CD14-positive monocyte (primary cell): ENCODE measurements at regions not wholly inside any gene's neighbourhood (a gene's known extent, or its start where the extent isn't known, plus 50 kb on each side); places are given as distances from the start of the nearest gene placed in this dataset.

Experiments
- DNase-seq, 3 donors: peaks; one replicate each; pipeline ENCODE4 v3.0.0-alpha.2; 2011 to 2022
- H2AFZ ChIP-seq: 2 replicates; pipeline ENCODE4 v1.6.0; 2012; ENCODE audit warnings: mild to moderate bottlenecking, low read depth, low read length, inconsistent platforms; ENCODE audit not compliant: insufficient read depth, poor library complexity, severe bottlenecking
- H3K27ac ChIP-seq, 2 donors: 1 replicate in 1 of 2; 2 replicates in 1 of 2; pipeline ENCODE4 v1.5.1; 2012 to 2013; ENCODE audit warnings: low read length in 2 of 2, control low read depth in 1 of 2, inconsistent platforms in 1 of 2, low read depth in 1 of 2, mild to moderate bottlenecking in 1 of 2
- H3K27me3 ChIP-seq, 2 donors: one replicate each; pipeline versions ENCODE4 v1.6.0 to v1.6.1; 2011 to 2013; ENCODE audit warnings: low read length in 2 of 2; ENCODE audit not compliant: control insufficient read depth in 2 of 2, insufficient read depth in 2 of 2
- H3K36me3 ChIP-seq, 2 donors: replicated peaks in 1 of 2; 1 replicate in 1 of 2; 2 replicates in 1 of 2; pipeline versions ENCODE4 v1.5.1 to v1.6.1; 2012 to 2013; ENCODE audit warnings: low read length in 2 of 2, control low read depth in 1 of 2, inconsistent platforms in 1 of 2, mild to moderate bottlenecking in 1 of 2; ENCODE audit not compliant: insufficient read depth in 2 of 2, control insufficient read depth in 1 of 2
- H3K4me1 ChIP-seq, 2 donors: 1 replicate in 1 of 2; 2 replicates in 1 of 2; pipeline versions ENCODE4 v1.5.1 to v1.6.1; 2012 to 2013; ENCODE audit warnings: low read length in 2 of 2, control low read depth in 1 of 2, inconsistent platforms in 1 of 2, mild to moderate bottlenecking in 1 of 2, moderate library complexity in 1 of 2; ENCODE audit not compliant: insufficient read depth in 2 of 2, control insufficient read depth in 1 of 2
- H3K4me2 ChIP-seq: replicated peaks from 2 replicates; pipeline ENCODE3; 2012; ENCODE audit warnings: low read length, moderate library complexity, mild to moderate bottlenecking; ENCODE audit not compliant: poor library complexity, severe bottlenecking; ENCODE audit errors: extremely low read depth
- H3K4me3 ChIP-seq, 3 experiments: fragments of 200-600 bp in 1 of 3; sonication (generic) in 1 of 3; replicated peaks in 1 of 3; 1 replicate in 2 of 3; 2 replicates in 1 of 3; pipeline ENCODE4 v1.5.1; 2011 to 2013; ENCODE audit warnings: low read length in 3 of 3, mild to moderate bottlenecking in 3 of 3, control low read depth in 2 of 3, low read depth in 2 of 3, inconsistent platforms in 1 of 3, moderate library complexity in 1 of 3
- H3K79me2 ChIP-seq: 2 replicates; pipeline ENCODE4 v1.6.0; 2012; ENCODE audit warnings: mild to moderate bottlenecking, control low read depth, inconsistent platforms, low read length, moderate library complexity; ENCODE audit not compliant: insufficient read depth
- H3K9ac ChIP-seq: 2 replicates; pipeline ENCODE4 v1.6.0; 2017; ENCODE audit warnings: low read length, mild to moderate bottlenecking; ENCODE audit not compliant: insufficient read depth, poor library complexity, severe bottlenecking
- H3K9me3 ChIP-seq, 2 donors: replicated peaks in 1 of 2; 1 replicate in 1 of 2; 2 replicates in 1 of 2; pipeline versions ENCODE4 v1.5.1 to v1.6.1; 2012 to 2013; ENCODE audit warnings: low read length in 2 of 2, control low read depth in 1 of 2; ENCODE audit not compliant: control insufficient read depth in 1 of 2, insufficient read depth in 1 of 2
- H4K20me1 ChIP-seq: 2 replicates; pipeline ENCODE4 v1.6.0; 2012; ENCODE audit warnings: mild to moderate bottlenecking, low read length, control low read depth, moderate library complexity; ENCODE audit not compliant: insufficient read depth
- H3K27ac Mint-ChIP-seq, 7 donors: one replicate each; pipeline ENCODE4 v1.8.0; 2020; ENCODE audit warnings: mild to moderate bottlenecking in 7 of 7, mixed read lengths in 7 of 7, moderate library complexity in 6 of 7, inconsistent platforms in 2 of 7
- H3K27me3 Mint-ChIP-seq, 3 donors: one replicate each; pipeline ENCODE4 v1.8.0; 2021 to 2022; ENCODE audit warnings: low read depth in 3 of 3, mild to moderate bottlenecking in 3 of 3, mixed read lengths in 3 of 3, moderate library complexity in 3 of 3, inconsistent platforms in 1 of 3
- H3K36me3 Mint-ChIP-seq, 2 donors: one replicate each; pipeline ENCODE4 v1.8.0; 2020; ENCODE audit warnings: mixed read lengths in 2 of 2, inconsistent platforms in 1 of 2, mild to moderate bottlenecking in 1 of 2
- H3K4me1 Mint-ChIP-seq: one replicate; pipeline ENCODE4 v1.8.0; 2020; ENCODE audit warnings: mild to moderate bottlenecking, mixed read lengths
- H3K4me3 Mint-ChIP-seq, 2 donors: one replicate each; pipeline ENCODE4 v1.8.0; 2020; ENCODE audit warnings: mild to moderate bottlenecking in 2 of 2, mixed read lengths in 2 of 2, moderate library complexity in 1 of 2
- H3K9me3 Mint-ChIP-seq, 7 donors: one replicate each; pipeline ENCODE4 v1.8.0; 2020 to 2022; ENCODE audit warnings: mixed read lengths in 7 of 7, mild to moderate bottlenecking in 6 of 7, moderate library complexity in 6 of 7, inconsistent platforms in 2 of 7
- WGBS: methylation state at CpG from one replicate; pipeline ENCODE4 v1.1.5; 2013; ENCODE audit warnings: missing lambda C conversion rate; ENCODE audit not compliant: insufficient coverage; 5-methylcytosine and 5-hydroxymethylcytosine counted together
- intact Hi-C, 2 donors: fragments of 100-400 bp; cut with micrococcal nuclease; formaldehyde crosslinking; loops; one replicate each; pipeline versions ENCODE4 v1.15.0 to v1.15.1; 2023
- TF ChIP-seq, protein P1 (sequence below): fragments of 200-600 bp; IDR thresholded peaks from one replicate; pipeline ENCODE4 v1.8.0; 2022; ENCODE audit warnings: antibody characterized with exemption, mild to moderate bottlenecking

DNA sequence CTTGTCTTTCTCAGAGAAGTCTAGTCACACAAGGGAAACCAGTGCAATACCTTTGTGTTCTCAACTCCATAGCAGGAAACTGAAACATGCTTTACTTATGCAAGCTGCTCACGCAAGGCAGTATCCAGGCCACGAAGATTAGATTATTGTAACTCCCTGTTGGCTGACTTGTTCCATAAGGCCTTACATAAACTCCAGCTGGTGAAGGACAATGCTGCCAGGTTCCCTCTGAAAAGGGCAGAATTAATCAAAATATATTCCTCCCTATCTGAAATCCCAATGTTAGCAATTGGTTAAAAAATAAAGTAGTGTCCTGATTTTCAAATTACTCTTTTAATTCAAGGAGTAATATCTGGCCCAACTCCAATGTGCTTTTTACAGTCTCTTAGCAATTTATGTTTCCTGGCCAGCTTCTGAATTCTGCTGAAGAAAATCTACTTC lies 966.6 kb downstream of the HACE1 start:
- H3K9me3 ChIP-seq, result no peaks in the 10 kb centered on the region
- no peaks in the 10 kb centered on the region for H3K36me3 ChIP-seq
- H3K4me3 Mint-ChIP-seq, result no peak overlapping the region
- H3K4me3 ChIP-seq, result no peak overlapping the region
- H3K4me1 Mint-ChIP-seq, result no peaks in the 10 kb centered on the region
- H3K79me2 ChIP-seq, result no peaks in the 10 kb centered on the region
- no peaks in the 10 kb centered on the region for H3K36me3 Mint-ChIP-seq
- H3K27me3 Mint-ChIP-seq, result no peaks in the 10 kb centered on the region
- no peak for DNase-seq
- H3K4me1 ChIP-seq, result no peaks in the 10 kb centered on the region
- TF ChIP-seq, protein P1, sequence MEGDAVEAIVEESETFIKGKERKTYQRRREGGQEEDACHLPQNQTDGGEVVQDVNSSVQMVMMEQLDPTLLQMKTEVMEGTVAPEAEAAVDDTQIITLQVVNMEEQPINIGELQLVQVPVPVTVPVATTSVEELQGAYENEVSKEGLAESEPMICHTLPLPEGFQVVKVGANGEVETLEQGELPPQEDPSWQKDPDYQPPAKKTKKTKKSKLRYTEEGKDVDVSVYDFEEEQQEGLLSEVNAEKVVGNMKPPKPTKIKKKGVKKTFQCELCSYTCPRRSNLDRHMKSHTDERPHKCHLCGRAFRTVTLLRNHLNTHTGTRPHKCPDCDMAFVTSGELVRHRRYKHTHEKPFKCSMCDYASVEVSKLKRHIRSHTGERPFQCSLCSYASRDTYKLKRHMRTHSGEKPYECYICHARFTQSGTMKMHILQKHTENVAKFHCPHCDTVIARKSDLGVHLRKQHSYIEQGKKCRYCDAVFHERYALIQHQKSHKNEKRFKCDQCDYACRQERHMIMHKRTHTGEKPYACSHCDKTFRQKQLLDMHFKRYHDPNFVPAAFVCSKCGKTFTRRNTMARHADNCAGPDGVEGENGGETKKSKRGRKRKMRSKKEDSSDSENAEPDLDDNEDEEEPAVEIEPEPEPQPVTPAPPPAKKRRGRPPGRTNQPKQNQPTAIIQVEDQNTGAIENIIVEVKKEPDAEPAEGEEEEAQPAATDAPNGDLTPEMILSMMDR, result no peak
- H3K27ac ChIP-seq, result no peak overlapping the region
- intact Hi-C loops, result no loop called here
- H3K27ac Mint-ChIP-seq, result no peak overlapping the region
- H3K4me2 ChIP-seq, result no peak overlapping the region
- no peaks in the 10 kb centered on the region for H3K27me3 ChIP-seq
- no peak overlapping the region for H2AFZ ChIP-seq
- no peaks in the 10 kb centered on the region for H4K20me1 ChIP-seq
- H3K9ac ChIP-seq, result no peak overlapping the region
- WGBS, result 84% methylated on average over 2 of the region's 2 CpGs
- peaks cover 0 to 6% (median 2%) of the 10 kb centered on the region in 7 donors for H3K9me3 Mint-ChIP-seq

DNA sequence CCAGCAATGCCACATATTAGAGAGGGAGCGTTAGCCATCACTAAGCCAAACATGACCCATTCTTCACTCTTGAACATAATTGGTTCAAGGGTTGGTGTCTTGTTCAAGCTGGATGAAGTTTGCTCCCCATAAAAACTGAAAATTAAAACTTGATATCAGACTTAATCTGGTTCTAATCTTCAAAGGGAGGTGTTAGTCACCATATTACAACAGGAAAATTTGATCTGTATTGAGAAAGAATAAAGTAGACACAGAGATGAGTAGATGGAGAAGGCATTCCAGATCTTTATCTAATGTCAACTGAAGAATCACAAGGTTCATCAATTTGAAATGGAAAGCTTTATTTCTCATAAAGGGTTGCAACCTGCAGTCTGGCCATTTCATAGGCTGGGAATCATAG lies 972.8 kb downstream of the HACE1 start:
- TF ChIP-seq, protein P1, result no peak
- H3K36me3 Mint-ChIP-seq, result no peaks in the 10 kb centered on the region
- Histone ChIP-seq H3K36me3 (no peaks in the 10 kb centered on the region), H3K79me2 (no peaks in the 10 kb centered on the region), H2AFZ (no peak overlapping the region), H3K27me3 (no peaks in the 10 kb centered on the region), H3K9me3 (peaks cover 0 to 7% of the 10 kb centered on the region in 2 donors), H3K9ac (no peak overlapping the region), H3K4me1 (no peaks in the 10 kb centered on the region), H4K20me1 (no peaks in the 10 kb centered on the region), H3K4me2 (no peak overlapping the region), H3K27ac (no peak overlapping the region), H3K4me3 (no peak overlapping the region)
- H3K4me1 Mint-ChIP-seq, result no peaks in the 10 kb centered on the region
- no CpG with 5 or more reads among the region's 1 CpG for WGBS
- intact Hi-C loops, result no loop called here
- no peak overlapping the region for H3K4me3 Mint-ChIP-seq
- H3K9me3 Mint-ChIP-seq, result peaks cover 0 to 5% (median 4%) of the 10 kb centered on the region in 7 donors
- no peak overlapping the region for H3K27ac Mint-ChIP-seq
- H3K27me3 Mint-ChIP-seq, result no peaks in the 10 kb centered on the region
- no peak for DNase-seq
